RWPE1 (cell line): ENCODE measurements at regions not wholly inside any gene's neighbourhood (a gene's known extent, or its start where the extent isn't known, plus 50 kb on each side); places are given as distances from the start of the nearest gene placed in this dataset.
"Not testable (repeated sequence)": the region's sequence is repeated elsewhere in the genome, so short reads cannot be mapped to it uniquely, and the experiment has no call there.

Source experiments
- CTCF ChIA-PET: fragments of 350-600 bp; sonication (Branson Sonifier 250); formaldehyde crosslinking; extraction: SDS; loops from one replicate; lab custom pipeline; 2021; lab: Yijun Ruan, JAX
- POLR2A ChIA-PET: fragments of 400-600 bp; formaldehyde crosslinking; extraction: SDS; loops from one replicate; lab custom pipeline; 2020; ENCODE audit warnings: antibody characterized with exemption; ENCODE audit not compliant: low non-redundant PET; lab: Yijun Ruan, JAX
- DNase-seq: peaks from one replicate; pipeline ENCODE4 v3.0.0; 2012; ENCODE audit warnings: low spot score
- H3K27ac ChIP-seq: fragments of 450-650 bp; 2 replicates; pipeline ENCODE4 v1.5.1; 2017
- TF ChIP-seq, protein P1 (sequence below): fragments of 450-650 bp; conservative IDR thresholded peaks from 2 replicates; pipeline ENCODE4 v1.5.1; 2017; ENCODE audit warnings: low read depth, mild to moderate bottlenecking

DNA sequence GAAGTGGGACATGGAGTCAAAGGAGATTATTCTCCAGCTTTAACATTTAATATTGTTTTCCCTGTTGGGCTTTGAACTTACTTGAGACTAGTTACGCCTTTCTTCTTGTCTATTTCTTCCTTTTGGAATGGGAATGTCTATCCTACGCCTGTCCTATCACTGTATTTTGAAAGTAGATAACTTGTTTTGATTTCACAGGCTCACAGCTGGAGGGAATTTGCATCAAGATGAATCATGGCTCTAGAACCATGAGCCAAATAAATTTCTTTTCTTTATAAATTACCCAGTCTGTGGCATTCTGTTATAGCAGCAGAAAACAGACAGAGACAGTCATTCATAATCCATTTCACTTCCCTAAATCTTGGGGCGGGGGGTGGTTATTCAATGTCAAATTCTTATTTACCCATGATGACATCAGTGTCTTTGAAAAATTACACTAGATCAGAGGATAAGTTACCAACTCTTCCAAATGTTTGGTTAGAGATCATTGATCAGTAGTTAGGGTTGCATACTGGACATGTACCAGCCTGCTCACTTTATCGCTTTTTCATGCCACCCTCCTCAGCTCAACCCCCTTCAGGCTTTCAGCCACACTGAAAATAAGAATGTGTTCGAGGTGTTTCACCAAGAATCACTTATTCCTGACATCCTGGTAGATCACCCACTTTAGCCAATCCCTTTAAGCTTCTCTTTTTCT is 419.6 kb upstream of the PIK3R1 start:
- no peak overlapping the region for H3K27ac ChIP-seq
- CTCF ChIA-PET: no interaction called here
- TF ChIP-seq, protein P1, sequence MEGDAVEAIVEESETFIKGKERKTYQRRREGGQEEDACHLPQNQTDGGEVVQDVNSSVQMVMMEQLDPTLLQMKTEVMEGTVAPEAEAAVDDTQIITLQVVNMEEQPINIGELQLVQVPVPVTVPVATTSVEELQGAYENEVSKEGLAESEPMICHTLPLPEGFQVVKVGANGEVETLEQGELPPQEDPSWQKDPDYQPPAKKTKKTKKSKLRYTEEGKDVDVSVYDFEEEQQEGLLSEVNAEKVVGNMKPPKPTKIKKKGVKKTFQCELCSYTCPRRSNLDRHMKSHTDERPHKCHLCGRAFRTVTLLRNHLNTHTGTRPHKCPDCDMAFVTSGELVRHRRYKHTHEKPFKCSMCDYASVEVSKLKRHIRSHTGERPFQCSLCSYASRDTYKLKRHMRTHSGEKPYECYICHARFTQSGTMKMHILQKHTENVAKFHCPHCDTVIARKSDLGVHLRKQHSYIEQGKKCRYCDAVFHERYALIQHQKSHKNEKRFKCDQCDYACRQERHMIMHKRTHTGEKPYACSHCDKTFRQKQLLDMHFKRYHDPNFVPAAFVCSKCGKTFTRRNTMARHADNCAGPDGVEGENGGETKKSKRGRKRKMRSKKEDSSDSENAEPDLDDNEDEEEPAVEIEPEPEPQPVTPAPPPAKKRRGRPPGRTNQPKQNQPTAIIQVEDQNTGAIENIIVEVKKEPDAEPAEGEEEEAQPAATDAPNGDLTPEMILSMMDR: no peak
- POLR2A ChIA-PET: no interaction called here
- DNase-seq: no peak

DNA sequence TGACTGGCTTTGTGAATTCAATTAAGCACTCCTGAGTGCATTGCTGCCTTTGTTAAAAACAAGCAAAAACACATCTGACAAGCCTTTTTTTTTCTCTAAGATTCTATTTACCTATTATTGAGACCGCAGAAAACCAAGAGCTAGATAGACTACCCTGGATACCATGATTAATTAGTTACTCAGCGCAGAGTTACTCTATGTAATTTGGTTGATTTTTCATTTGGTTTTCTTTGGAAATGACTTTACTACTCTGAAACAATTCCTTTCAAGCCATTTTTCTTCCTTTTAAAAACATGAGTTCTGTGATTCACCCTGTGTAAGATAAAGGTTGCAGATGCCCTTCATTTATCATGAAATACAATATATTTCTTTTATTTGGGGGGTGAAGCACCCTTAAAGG is 421.6 kb upstream of the PIK3R1 start:
- ChIA-PET POLR2A (no interaction called here), CTCF (interaction anchor here (0.7 kb wide), 1 partner anchor 378 kb away, joined by 3 read pairs; no protein-coding TSS in a partner anchor)

DNA sequence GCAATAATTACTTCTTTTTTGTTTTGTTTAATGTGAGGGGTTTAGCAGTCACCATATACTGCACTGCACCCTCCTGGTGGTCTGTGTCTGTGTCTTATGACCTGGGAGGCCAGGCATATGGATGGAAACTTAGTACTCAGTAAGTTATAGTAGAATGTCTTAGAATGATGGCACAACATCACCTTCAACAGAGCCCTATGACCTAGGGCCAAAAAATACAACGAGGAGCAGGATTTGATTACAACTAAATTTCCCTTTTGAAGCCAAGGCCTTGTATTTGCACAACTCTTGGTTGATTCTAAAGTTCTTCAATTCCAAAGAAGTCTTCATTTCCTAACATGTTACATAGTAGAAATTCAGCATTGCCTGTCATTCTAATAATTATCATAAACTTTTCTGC is 422.1 kb upstream of the PIK3R1 start:
- CTCF ChIA-PET: interaction anchor here (0.7 kb wide), 1 partner anchor 183 kb away, joined by 3 read pairs; no protein-coding TSS in a partner anchor
- TF ChIP-seq, protein P1: no peak
- POLR2A ChIA-PET: no interaction called here
- H3K27ac ChIP-seq: no peak overlapping the region
- DNase-seq: no peak

More for the DNA sequence above, 421.6 kb upstream of the PIK3R1 start:
- DNase-seq: no peak
- TF ChIP-seq, protein P1: no peak
- no peak overlapping the region for H3K27ac ChIP-seq

DNA sequence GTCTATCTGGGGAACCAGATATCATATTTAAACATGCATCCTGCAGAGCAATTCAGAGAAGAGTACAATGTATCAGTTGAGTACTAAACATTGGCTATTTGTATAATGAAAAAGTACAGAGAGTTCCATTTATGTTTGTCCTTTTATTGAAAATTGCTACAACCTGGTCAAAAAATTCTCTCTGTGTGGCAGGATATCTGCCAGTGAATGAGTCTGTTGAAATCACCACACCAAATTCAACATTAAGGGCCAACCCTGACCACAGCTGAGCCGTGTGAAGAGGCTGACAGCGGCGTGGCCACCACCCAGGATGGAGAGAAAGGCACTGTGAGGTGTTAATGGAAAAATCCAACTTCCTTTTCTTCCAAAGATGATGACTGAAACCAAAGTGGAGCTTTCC is 422.7 kb upstream of the PIK3R1 start:
- no peak for DNase-seq
- POLR2A ChIA-PET: no interaction called here
- H3K27ac ChIP-seq: no peak overlapping the region
- CTCF ChIA-PET: interaction anchor here (0.7 kb wide), 1 partner anchor 183 kb away, joined by 3 read pairs; no protein-coding TSS in a partner anchor
- TF ChIP-seq, protein P1: no peak

DNA sequence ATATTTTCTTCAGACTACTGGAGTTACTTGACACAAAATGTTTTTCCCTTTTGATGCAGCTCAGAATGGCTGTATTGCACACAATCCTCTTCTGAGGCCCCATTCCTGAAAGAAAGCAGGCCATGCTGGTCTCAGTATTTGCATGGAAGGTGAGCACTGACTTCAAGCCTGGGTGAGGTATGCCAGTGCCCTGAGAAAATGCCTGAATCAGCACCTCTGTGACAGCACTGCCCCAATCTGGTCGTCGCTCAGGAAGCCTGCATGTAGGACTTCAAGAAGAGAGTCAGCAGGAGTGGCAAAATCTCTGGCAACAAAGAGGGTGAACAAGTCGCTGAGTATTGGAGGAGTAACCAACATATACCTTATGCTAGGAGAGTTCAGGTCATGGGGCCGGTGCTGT is 425.2 kb upstream of the PIK3R1 start:
- TF ChIP-seq, protein P1: no peak
- CTCF ChIA-PET: no interaction called here
- POLR2A ChIA-PET: no interaction called here
- no peak for DNase-seq
- H3K27ac ChIP-seq: no peak overlapping the region

DNA sequence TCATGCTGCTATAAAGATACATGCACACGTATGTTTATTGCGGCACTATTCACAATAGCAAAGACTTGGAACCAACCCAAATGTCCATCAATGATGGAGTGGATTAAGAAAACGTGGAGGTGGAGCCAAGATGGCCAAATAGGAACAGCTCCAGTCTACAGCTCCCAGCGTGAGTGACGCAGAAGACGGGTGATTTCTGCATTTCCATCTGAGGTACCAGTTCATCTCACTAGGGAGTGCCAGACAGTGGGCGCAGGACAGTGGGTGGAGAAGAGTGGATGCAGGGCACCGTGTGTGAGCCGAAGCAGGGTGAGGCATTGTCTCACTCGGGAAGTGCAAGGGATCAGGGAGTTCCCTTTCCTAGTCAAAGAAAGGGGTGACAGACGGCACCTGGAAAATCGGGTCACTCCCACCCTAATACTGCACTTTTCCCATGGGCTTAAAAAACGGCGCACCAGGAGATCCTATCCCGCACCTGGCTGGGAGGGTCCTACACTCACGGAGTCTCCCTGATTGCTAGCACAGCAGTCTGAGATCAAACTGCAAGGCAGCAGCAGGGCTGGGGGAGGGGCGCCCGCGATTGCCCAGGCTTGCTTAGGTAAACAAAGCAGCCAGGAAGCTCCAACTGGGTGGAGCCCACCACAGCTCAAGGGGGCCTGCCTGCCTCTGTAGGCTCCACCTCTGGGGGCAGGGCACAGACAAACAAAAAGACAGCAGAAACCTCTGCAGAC is 435.5 kb upstream of the PIK3R1 start:
- CTCF ChIA-PET, POLR2A ChIA-PET: not testable (repeated sequence)

DNA sequence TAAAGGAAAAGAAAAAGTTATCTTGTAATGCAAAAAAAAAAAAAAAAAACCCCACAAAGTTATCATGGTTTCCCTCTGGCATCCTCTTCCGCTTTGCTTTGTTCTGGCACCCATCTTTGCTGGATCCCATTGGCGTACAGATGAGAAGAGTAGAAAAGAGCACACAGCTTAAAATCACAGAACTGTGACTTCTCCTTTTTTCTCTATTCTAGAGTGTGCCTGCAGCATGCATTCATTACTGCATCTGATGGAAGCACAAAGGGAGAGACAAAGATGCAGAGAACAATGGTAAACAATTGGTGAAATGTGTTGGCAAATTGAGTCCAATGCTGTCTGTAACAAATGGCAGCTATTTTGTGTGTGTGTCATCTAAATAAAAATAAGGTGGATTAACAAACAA is 440.8 kb upstream of the PIK3R1 start:
- CTCF ChIA-PET: no interaction called here
- no peak overlapping the region for H3K27ac ChIP-seq
- POLR2A ChIA-PET: no interaction called here
- TF ChIP-seq, protein P1: no peak
- no peak for DNase-seq

More for the DNA sequence above, 435.5 kb upstream of the PIK3R1 start:
- H3K27ac ChIP-seq, DNase-seq: not testable (repeated sequence)
